ENCODE measurements at regions not wholly inside any gene's neighbourhood (a gene's known extent, or its start where the extent isn't known, plus 50 kb on each side); places are given as distances from the start of the nearest gene placed in this dataset.
"Not testable (repeated sequence)": the region's sequence is repeated elsewhere in the genome, so short reads cannot be mapped to it uniquely, and the experiment has no call there.

DNA sequence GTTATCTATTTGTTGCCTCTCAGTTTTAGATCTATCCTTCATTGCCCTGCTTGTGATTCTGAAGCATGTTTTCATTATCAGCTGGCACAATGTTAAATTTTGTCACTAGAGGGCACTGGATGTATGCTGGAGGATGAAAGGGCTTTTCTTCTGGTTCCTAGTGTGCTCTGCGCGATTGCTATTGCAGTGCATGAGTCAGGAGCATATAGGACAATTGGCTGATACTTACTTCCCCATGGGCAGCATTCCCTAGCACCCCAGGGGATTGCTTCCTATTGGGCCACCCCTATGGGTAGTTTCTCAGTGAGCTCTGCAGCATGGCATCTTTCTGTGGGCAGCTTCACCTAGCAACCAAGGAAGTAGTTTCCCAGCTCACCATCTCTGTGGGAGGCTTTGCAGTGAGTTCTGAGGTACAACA, 280.3 kb upstream of the SYNCRIP start:
- DNase-seq = peak in 1 of 2 experiments; percentile 59

DNA sequence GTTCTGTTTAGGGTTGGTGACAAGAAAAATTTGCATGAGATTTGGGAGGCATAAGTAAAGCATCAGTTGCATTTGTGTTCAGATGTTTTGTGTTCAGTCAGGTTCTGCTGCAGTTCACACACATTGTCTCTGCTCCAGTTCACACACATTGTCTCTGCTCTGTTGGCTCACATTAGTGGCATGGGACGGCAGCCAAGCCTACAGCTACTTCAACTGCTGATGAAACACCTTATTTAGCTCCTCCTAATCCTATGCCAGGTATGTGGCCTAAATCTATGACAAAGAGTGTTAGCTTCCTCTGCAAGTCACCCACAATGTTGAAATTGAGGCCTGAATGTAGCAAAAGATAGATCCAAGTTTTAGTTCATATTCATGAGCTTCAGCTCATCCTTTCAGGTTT, 278.1 kb upstream of the SYNCRIP start:
- no peak for DNase-seq

DNA sequence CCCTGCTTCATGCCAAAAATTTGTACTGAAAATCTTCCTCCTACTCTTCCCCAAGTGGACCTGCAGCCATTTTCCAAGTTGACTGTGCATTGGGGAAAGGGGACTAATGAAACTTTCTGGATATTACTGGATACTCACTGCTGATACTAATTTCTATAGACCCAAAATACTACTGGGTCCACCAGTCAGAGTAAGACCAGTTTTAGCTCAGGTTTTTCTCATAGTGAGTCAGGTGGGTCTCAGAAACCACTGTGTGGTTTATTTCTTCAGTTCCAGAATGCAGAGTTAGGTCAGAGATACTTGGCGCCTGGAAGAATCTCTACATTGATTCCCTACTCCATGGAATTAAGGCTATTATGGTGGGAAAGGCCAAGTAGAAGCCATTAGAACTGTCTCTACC, 274.8 kb upstream of the SYNCRIP start:
- DNase-seq = no peak

DNA sequence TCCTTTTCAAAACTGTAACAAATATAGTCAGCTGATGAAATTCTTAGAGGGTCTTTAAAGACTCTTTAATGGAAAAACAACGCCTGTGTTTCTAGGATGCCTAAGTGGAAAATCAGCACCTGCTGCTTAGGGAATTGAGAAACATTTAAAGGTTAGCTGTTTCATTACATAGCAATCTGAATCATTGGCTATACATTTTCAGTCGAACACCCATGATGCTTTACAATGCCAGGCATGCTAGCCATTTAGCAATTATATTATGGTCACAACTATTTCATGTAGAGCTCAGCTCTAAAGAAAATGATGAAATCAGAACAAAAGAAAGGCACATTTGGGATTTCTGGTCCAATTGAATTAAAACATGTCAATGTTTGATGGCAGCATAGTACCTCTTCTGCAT, 270.3 kb upstream of the SYNCRIP start:
- DNase-seq = no peak

DNA sequence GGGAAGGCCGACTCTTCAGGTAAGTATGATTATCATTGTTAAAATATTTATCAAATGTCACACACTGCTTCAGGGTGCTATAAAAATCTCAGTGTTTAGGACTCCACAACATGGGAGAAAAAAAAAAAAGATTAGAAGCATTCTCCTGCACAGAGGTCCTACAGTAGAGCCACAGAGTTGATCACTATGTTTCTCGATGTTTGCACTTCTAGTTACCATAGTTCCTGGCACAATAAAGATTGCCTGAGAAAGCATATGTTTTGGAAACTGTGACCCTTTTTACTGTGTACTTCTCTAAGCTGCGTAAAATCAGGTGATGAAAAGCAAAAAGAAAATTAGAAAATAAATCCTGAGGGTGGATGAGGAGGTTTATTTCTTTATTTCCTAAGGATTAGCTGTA, 269.9 kb upstream of the SYNCRIP start:
- DNase-seq = no peak

DNA sequence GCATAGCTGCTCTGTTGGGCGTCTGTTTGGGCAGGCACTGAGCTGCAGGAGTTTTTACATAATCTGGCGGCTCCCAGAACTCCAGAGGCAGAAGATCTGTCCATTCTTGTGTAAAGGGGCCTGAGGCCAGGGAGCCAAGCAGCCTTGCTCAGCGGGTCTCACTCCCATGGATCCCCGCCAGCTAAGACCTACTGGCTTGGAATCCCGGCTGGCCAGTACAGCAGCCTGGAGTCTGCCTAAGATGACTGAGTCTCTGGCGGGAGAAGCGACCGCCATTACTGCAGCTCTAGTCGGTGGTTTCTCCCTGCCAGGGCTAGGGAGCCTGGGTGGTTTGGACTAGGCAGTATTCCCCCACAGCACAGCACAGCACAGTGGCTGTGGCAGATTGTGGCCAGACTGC, 268.4 kb upstream of the SYNCRIP start:
- DNase-seq = no peak

DNA sequence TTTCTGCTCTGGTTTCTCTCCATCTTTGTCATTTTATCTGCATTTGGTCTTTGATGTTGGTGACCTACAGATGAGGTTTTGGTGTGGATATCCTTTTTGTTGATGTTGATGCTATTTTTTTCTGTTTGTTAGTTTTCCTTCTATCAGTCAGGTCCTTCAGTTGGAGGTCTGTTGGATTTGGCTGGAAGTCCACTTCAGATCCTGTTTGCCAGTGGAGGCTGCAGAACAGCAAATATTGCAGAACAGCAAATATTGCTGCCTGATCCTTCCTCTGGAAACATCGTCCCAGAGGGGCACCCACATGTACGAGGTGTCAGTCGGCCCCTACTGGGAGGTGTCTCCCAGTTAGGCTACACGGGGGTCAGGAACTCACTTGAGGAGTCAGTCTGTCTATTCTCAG, 265.4 kb upstream of the SYNCRIP start:
- DNase-seq = not testable (repeated sequence)

DNA sequence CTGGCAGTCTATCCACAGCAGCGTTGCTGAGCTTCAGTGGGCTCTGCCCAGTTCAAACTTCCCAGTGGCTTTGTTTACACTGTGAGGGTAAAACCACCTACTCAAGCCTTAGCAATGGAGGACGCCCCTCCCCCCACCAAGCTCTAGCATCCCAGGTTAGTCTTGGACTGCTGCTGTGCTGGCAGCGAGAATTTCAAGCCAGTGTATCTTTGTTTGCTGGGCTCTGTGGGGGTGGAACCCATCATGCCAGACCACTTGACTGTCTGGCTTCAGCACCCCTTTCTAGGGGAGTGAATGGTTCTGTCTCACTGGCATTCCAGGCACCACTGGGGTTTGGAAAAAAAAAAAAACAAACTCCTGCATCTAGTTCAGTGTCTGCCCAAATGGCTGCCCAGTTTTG, 249.7 kb upstream of the SYNCRIP start:
- no peak for DNase-seq

DNA sequence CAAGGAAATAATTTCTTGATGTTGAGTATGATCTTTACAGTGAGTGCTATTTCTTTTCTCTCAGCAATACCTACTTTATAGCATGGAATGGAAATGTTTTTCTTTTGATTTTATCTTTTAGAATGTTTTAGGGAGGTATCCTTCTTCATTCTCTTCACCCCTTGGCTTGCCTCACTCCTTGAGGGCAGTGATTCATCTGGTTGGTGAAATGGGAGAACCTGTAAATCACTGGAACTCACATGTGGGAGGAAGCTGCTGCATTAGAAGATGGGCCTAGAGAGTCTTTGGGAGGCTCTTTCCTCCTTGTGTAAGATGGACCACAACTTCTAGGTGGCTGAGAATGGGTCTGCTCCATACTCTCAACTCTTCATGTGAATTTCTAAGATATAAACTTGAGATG, 244.8 kb upstream of the SYNCRIP start:
- DNase-seq = no peak

DNA sequence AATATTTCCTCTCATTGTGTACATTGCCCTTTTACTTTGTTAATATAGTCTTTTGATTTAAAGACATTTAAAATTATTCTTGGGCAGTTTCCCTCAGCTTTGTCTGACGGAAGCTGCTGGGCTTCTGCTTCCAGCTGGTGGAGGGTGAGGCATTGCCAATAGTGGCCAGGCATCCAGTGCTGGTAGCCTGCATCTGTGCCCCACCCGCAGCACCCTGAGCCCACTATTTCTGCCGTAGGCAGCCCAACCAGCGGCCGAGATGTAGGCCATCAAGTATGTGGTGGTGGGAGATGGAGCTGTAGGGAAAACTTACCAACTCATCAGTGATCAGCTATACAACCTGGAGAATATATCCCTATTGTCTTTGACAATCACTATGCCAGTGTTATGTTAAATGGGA, 226.0 kb upstream of the SYNCRIP start:
- no peak for DNase-seq

DNA sequence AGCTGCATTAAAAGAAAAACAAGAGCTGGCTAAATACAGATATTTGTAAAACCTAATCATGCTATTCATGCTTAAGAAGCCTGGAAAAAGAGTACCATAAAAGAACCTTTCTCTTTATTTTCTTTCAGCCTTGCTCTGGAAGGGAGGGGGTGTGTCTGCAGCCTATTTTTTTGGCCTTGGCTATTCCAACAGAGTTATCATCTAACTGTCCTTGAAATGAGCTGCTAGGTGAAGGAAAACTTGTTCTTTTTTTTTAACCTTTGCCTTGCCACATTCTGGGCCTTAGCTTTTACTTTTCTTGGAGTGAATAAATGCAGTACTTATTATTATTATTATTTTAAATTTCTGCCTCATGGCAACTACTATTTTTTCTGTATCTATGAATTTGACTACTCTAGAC, 224.9 kb upstream of the SYNCRIP start:
- DNase-seq = no peak

DNA sequence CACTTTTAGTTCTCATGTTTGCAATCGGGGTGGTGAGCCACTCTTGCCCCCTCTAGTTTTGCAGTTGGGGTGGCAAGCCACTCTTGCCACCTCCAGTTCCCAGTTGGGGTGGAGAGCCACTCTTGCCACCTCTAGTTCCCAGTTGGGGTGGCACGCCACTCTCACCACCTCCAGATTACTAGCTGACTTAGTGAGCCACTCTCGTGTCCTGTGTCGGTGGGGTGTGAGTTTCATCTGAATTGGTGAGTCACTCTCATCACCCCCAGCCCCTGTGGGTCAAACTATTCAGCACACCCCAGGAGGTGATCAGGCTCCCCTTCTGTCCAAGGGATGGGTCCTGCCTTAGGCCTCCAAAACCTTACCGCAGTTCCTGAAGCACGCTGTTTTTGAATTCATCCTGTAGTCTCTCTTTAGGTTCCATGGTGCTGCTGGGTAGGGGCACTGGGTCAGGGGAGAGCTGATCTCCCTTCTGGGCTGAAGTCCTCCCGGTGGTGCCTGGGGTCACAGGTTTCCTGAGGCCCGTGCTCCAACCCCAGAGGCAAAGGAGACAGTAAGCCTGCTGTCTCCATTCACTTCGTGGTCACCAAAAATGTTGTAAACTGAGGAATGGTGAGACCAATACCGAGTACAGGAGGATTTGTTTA, 224.2 kb upstream of the SYNCRIP start:
- DNase-seq = no peak

DNA sequence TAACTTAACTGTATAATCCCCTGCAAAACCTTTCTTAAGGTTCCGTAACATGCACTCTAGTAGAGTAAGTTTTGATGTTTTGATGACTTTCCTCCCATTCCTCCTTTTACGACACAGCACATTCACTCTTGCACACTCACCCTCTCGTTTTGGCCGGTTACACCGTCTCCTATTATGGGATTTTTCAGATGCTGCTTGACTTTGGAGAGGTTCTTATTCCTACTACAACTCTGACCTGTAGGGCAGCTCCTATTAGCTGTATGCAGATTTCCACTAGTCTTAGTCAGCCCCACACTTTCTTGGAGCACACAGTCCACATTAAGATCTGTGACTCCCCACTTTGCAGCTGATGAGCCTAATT, 223.7 kb upstream of the SYNCRIP start:
- DNase-seq = no peak

DNA sequence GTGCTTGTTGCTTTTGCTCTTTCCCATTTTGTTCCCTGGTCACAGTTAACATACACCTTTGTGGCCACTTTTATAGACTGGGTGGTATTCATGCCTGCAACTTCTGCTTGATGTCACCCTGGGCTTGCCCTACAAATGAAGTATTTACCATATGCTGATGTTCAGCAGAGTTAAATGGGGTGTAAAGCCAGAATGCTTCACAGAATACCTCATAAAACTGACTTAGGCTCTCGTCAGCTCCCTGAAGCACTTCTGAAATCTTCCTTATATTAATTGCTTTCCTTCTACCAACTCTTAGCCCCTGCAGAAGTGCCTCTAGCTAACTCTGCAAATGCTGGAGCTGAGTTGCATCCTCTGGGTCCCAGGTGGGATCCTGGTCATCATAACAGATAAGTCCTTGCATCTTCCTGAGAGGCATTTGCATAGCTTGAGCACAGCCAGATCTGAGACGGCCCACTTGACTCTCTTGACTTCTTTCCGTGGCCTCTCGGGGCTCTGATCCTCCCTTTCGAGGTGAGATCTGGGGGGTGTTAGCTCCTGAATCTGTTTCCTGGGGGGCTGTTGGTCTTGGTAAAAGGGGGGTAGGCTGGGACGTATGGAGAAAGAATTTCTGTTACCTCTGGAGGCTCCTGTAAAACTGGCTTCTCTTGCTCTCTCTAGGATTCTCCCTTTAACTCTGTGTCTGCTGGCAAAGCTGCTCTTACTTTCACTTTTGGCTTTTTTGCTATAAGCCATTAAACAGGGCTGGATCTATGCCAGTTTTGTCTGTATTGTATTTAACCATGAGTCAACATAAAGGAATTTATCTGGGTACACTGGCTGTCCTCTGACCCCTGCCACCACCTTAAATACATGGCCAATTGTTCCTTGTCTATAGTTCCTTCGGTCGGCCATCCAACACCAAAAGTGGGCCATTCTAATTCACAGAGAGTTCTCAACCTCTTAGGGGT, 223.0 kb upstream of the SYNCRIP start:
- DNase-seq = peak in 1 of 2 experiments; percentile 28

DNA sequence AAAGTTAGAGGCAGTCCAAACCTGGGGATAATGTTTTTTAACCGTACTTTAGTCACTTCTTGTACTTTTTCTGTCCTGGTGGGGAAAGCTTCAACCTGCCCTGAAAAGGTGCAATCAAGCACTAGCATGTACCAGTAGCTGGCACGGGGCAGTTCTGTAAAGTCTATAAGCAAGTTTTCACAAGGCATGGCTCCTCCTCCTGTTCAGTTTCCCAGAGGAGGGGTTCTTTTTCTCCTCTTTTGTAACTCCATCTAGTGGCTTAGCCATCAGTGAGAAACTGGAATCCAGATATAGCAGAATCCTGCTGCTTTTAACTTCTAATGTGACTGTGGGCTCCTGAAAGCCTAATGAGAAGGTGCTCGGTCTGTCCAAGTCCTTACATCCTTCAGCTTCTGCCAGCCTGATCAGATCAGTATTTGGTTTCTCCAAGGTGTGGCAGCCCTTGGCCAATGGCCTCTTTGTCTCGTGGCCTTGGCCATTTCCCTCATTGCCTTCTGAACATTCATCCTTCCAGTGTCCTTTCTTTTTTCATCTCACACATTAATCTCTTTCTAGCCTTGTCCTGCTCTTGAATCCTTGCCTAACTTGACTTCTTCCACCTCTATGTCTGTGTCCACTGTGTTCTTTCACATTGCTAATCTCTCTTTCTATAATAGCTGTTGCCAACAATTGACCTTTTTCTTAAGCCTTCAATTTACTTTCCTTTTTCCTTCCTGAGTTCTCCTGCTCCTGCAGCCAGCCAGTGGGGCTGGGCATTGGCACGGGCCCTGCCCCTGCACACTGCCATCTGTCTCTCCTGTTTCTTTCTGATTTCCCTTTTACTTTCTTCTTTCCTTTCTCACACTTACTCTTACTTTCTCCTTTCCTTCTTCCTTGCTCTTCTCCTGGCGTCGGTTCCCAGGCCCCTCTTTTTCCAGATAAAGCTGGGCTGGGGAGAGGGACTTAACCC, 222.0 kb upstream of the SYNCRIP start:
- peak in 1 of 2 experiments; percentile 10 for DNase-seq

DNA sequence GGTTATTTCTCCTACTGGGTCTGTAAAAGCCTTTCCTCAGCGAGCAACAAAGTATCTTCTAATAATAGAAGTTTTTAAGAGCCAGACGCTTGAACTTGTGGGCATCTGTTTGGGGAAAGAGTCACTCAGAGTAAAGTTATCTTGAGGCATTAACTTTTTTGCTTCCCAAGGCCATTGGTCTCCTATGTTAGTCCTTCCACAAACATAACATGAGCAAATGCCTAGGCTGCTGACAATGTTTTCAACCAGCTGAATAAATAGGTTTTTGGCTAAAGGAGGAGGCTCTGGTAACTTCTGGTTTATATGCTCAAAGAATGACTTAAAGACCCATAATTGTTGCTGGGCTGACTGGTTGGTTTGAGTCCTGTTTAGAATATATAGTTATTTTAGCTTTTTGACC, 213.5 kb upstream of the SYNCRIP start:
- no peak for DNase-seq

DNA sequence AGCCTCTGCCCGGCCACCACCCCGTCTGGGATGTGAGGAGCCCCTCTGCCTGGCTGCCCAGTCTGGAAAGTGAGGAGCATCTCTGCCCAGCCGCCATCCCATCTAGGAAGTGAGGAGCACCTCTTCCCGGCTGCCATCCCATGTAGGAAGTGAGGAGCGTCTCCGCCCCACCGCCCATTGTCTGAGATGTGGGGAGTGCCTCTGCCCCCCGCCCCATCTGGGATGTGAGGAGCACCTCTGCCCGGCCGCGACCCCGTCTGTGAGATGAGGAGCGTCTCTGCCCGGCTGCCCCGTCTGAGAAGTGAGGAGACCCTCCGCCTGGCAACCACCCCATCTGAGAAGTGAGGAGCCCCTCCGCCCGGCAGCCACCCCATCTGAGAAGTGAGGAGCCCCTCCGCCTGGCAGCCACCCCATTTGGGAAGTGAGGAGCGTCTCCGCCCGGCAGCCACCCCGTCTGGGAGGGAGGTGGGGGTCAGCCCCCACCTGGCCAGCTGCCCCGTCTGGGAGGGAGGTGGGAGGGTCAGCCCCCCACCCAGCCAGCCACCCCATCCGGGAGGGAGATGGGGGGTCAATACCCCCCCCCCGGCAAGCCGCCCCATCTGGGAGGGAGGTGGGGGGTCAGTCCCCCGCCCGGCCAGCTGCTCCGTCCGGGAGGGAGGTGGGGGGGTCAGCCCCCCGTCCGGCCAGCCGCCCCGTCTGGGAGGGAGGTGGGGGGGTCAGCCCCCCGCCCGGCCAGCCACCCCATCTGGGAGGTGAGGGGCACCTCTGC, 195.8 kb upstream of the SYNCRIP start:
- not testable (repeated sequence) for DNase-seq

DNA sequence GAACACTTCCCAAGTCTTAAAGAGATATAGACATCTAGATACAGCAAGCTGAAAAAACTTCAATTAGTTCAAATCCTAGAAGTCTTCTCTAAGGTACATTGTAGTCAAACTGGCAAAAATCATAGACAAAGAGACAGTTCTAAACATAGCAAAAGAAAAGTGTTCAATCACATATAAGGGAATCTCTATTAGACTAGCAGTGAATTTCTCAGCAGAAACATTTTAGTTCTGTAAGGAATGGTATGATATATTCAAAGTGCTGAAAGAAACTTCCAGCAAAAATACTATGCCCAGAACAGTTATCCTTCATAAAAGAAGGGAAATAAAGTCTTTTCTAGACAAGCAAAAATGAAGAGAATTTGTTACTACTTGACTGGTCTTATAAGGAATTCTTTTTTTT, 186.3 kb upstream of the SYNCRIP start:
- DNase-seq = no peak

DNA sequence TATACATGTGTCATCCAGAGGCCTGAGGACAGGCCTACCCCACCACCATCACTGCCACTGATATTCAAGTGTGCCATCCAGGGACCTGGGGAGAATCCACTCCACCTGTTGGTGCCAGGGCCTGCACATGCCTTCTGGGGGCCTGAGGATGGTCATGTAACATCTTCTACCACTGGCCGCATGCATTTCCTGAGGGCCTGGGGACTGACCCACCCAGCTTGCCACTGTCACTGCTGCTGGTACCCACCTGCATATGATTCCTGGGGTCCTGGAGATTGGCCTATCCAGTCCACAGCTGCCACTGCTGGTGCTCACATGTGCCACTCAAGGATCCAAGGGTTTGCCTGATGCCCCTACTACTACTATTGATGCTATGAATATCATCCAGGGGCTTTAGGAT, 184.3 kb upstream of the SYNCRIP start:
- DNase-seq = no peak

DNA sequence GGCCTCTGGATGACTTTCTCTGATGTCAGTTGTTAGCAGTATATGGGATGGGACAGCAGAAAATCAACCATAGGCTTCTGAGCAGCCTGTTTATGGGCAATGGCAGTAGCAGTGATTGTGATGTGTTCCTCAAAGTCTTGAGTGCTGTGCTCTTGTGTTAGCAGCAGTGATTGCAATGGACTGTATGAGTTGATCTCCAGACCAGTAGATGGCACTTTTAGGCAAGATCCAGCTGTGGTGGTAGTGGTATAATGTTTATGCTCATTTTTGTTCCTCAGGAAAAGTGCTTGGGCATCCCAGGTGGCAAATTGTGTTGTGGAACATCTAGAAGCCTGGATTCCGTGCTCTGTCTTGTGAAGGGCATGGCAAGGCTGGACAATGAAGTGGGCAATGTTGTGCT, 181.6 kb upstream of the SYNCRIP start:
- DNase-seq = no peak

DNA sequence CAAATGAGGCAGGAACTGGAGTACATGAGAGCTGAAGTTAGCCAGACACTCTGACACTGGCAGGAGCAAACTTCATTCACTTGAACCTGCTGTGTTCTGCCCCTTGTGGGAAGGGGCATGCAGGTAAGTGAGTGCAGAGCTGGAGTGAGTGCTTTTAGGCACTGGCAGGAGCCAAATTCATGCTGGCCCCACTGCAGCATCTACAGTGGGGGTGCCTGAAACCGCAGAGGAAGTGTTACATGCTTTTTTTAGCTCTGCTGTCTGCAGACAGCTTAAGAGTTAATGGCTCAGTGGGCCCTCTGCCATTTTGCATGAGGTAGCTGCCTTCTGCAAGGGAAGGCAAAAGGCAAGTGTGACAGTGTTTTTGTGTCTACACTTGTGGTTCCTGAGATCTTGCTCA, 167.9 kb upstream of the SYNCRIP start:
- no peak for DNase-seq

DNA sequence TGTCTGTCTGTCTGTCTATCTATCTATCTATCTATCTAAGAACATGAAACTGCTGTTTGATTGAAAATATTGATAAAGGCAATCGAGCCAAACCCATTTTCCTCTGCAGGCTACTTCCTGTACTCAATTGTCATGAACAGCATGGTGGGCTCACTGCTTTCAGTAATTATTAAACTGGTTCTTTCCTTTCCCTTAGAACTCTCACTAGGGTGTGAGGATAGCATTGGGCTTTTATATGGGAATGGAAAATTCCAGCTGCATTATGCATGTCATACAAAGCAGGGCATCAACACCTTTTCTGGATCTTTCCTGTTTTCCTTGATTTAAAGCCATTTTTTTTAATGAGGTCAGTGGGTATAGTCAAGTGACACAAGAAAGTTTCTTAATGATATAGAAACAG, 161.0 kb upstream of the SYNCRIP start:
- DNase-seq = no peak

DNA sequence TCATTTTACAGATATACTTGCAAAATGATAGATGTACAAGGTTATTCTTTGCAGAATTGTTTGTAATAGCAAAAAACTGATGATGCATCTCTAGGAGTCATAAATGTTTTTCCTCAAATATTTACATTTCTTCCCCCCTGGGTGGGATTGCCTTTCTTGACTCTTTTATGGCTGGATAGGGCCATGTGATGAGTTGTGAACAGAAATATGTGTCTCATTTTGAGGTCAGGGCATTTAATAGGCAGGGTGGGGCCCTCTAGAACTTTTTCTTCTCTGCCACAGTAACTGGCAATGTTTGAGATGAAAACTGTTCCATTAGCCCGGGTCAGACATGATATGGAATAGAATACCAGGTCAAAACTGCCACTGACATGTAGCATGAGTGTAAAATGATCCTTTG, 159.5 kb upstream of the SYNCRIP start:
- DNase-seq = no peak

Measured in SW 1271 (cell line).